ENCODE measurements at regions not wholly inside any gene's neighbourhood (a gene's known extent, or its start where the extent isn't known, plus 50 kb on each side); places are given as distances from the start of the nearest gene placed in this dataset.

- no peak for TF ChIP-seq ZNF778 (CRISPR knock-in tag; IDR thresholded peaks at IDR 0.05)
Measured at GRCh38 chr2:62352031-62352430, 154.0 kb downstream of the TMEM17 start (continued).

GRCh38 chr2:62349788-62350187 is 153.9 kb downstream of the B3GNT2 start:
- no peak for FAIRE-seq
- H3K9me1 ChIP-seq (ENCODE audit: control insufficient read depth, insufficient read depth, low read length) = no peaks in the 10 kb centered on the region
- ChIA-PET POLR2A (no interaction called here), CTCF (ENCODE audit: low intra/inter-chr PET ratio) (no interaction called here)
- H3K27me3 ChIP-seq (ENCODE audit: control insufficient read depth in 2 of 2, insufficient read depth in 2 of 2, low read length in 2 of 2) = no peaks in the 10 kb centered on the region
- no peaks in the 10 kb centered on the region for H4K20me1 ChIP-seq (replicated peaks; ENCODE audit: control insufficient read depth, insufficient read depth, low read length)
- no TSS peak for BruUV-seq (replicated peaks)
- H3K9me3 ChIP-seq (replicated peaks; ENCODE audit: control insufficient read depth, insufficient read depth, low read depth, low read length) = peaks cover 2% of the 10 kb centered on the region; the same call in 1 of the 2 replicates
- intact Hi-C loops (cut with micrococcal nuclease) = no loop called here
- no peak overlapping the region for H3K4me2 ChIP-seq (ENCODE audit: insufficient read depth, low read length)
- no peak overlapping the region for H3K27ac ChIP-seq (ENCODE audit: extremely low read depth, low read depth, low read length)
- no peak overlapping the region for H3K9ac ChIP-seq (ENCODE audit: insufficient read depth in 1 of 2, low read depth in 2 of 2, low read length in 2 of 2)
- no peak for DNase-seq (ENCODE audit: extremely low read depth in 1 of 4, low spot score in 3 of 4)
- H3K4me1 ChIP-seq (replicated peaks in 1 of 2; ENCODE audit: control insufficient read depth in 2 of 2, insufficient read depth in 2 of 2, low read length in 2 of 2) = no peaks in the 10 kb centered on the region
- in situ Hi-C loops (cut with MboI) = no loop called here
- no peak overlapping the region for H3K4me3 ChIP-seq
- WGBS (ENCODE audit: insufficient coverage, low coverage, missing lambda C conversion rate) = 83% methylated on average over 5 of the region's 6 CpGs
- no peak overlapping the region for H2AFZ ChIP-seq (ENCODE audit: low read depth, low read length)
- ATAC-seq = no peak
- no peaks in the 10 kb centered on the region; the same call in 2 of the 3 replicates for H3K36me3 ChIP-seq (ENCODE audit: control insufficient read depth, insufficient read depth, low read length)
- H3K79me2 ChIP-seq (ENCODE audit: control insufficient read depth, insufficient read depth, low read length) = no peaks in the 10 kb centered on the region
- TF ChIP-seq TARDBP (IDR thresholded peaks at IDR 0.05) = no peak
- no peak for TF ChIP-seq MNT (conservative IDR thresholded peaks at IDR 0.05)
- no peak for TF ChIP-seq BRD9 (IDR thresholded peaks at IDR 0.05; ENCODE audit: low read depth, partially characterized antibody)
- TF ChIP-seq POLR3A (IDR thresholded peaks at IDR 0.05; ENCODE audit: borderline replicate concordance, extremely low read depth, insufficient read depth, insufficient read length) = no peak
- no peak for TF ChIP-seq CBFA2T3 (IDR thresholded peaks at IDR 0.05)
- no peak for TF ChIP-seq ZNF282 (CRISPR knock-in tag; IDR thresholded peaks at IDR 0.05)
- TF ChIP-seq ZNF134 (CRISPR knock-in tag; conservative IDR thresholded peaks at IDR 0.05) = no peak
- TF ChIP-seq FOXA1 (IDR thresholded peaks at IDR 0.05; ENCODE audit: borderline replicate concordance) = no peak
- no peak for TF ChIP-seq SRSF3 (IDR thresholded peaks at IDR 0.05; ENCODE audit: insufficient read depth, low read length)
- TF ChIP-seq NBN (IDR thresholded peaks at IDR 0.05; ENCODE audit: low read depth) = no peak
- TF ChIP-seq HDGF (IDR thresholded peaks at IDR 0.05) = no peak
- no peak for TF ChIP-seq CLOCK (CRISPR knock-in tag; IDR thresholded peaks at IDR 0.05; ENCODE audit: borderline replicate concordance)
- no peak for TF ChIP-seq ETV1 (tag; conservative IDR thresholded peaks at IDR 0.05; ENCODE audit: low read depth)
- no peak for TF ChIP-seq ARID3B (CRISPR knock-in tag; IDR thresholded peaks at IDR 0.05; ENCODE audit: borderline replicate concordance)
- TF ChIP-seq NFIC (IDR thresholded peaks at IDR 0.05) = no peak
- TF ChIP-seq HMG20B (CRISPR knock-in tag; IDR thresholded peaks at IDR 0.05) = no peak
- TF ChIP-seq CREB1 (IDR thresholded peaks at IDR 0.05) = no peak
- no peak for TF ChIP-seq CREB1 (CRISPR knock-in tag; IDR thresholded peaks at IDR 0.05)
